Naive thymus-derived CD4-positive, alpha-beta T cell (primary cell): ENCODE measurements at regions not wholly inside any gene's neighbourhood (a gene's known extent, or its start where the extent isn't known, plus 50 kb on each side); places are given as distances from the start of the nearest gene placed in this dataset.

Experiments
- ATAC-seq: fragments of 150-1000 bp; cut with Tn5 transposase; 2 replicates; pipeline ENCODE4 v1.10.0; 2021; ENCODE audit warnings: mild to moderate bottlenecking, moderate library complexity
- CTCF ChIA-PET: fragments of 350-600 bp; sonication (Branson Sonifier 250); formaldehyde crosslinking; loops from one replicate; lab custom pipeline; 2021; ENCODE audit warnings: antibody characterized with exemption; lab: Charles Lee
- POLR2A ChIA-PET: fragments of 350-600 bp; sonication (Branson Sonifier 250); formaldehyde crosslinking; loops from one replicate; lab custom pipeline; 2021; ENCODE audit warnings: antibody characterized with exemption, inconsistent platforms; lab: Charles Lee
- DNase-seq, 9 donors: peaks; one replicate each; pipeline versions ENCODE4 v3.0.0 to v3.0.0-alpha.2; 2020 to 2022; ENCODE audit warnings: mixed read lengths in 1 of 9
- H3K27ac ChIP-seq: one replicate; pipeline ENCODE4 v1.7.0; 2013; ENCODE audit warnings: mild to moderate bottlenecking, low read depth, low read length, moderate library complexity
- H3K27me3 ChIP-seq, 2 donors: one replicate each; pipeline ENCODE4 v1.7.0; 2013; ENCODE audit warnings: low read length in 2 of 2, mild to moderate bottlenecking in 2 of 2, moderate library complexity in 2 of 2; ENCODE audit not compliant: control insufficient read depth in 2 of 2, insufficient read depth in 2 of 2
- H3K36me3 ChIP-seq, 3 experiments: 1 replicate in 2 of 3; 2 replicates in 1 of 3; pipeline ENCODE4 v1.7.0; 2013; ENCODE audit warnings: low read length in 3 of 3, mild to moderate bottlenecking in 3 of 3, moderate library complexity in 1 of 3; ENCODE audit not compliant: insufficient read depth in 3 of 3, control insufficient read depth in 2 of 3
- H3K4me1 ChIP-seq, 2 donors: one replicate each; pipeline ENCODE4 v1.7.0; 2013; ENCODE audit warnings: low read length in 2 of 2, mild to moderate bottlenecking in 2 of 2, moderate library complexity in 1 of 2; ENCODE audit not compliant: control insufficient read depth in 2 of 2, insufficient read depth in 2 of 2
- H3K4me3 ChIP-seq: 2 replicates; pipeline ENCODE4 v1.7.0; 2013; ENCODE audit warnings: mild to moderate bottlenecking, low read length
- H3K9me3 ChIP-seq, 3 experiments: 1 replicate in 2 of 3; 2 replicates in 1 of 3; pipeline ENCODE4 v1.7.0; 2013; ENCODE audit warnings: low read length in 3 of 3; ENCODE audit not compliant: control insufficient read depth in 2 of 3
- H3K27ac Mint-ChIP-seq, 9 donors: one replicate each; pipeline ENCODE4 v1.8.0; 2020 to 2022; ENCODE audit warnings: mixed read lengths in 9 of 9, mild to moderate bottlenecking in 8 of 9, moderate library complexity in 5 of 9, inconsistent platforms in 2 of 9
- H3K27me3 Mint-ChIP-seq, 5 donors: one replicate each; pipeline ENCODE4 v1.8.0; 2021 to 2022; ENCODE audit warnings: mixed read lengths in 5 of 5, mild to moderate bottlenecking in 1 of 5
- H3K36me3 Mint-ChIP-seq, 5 donors: one replicate each; pipeline ENCODE4 v1.8.0; 2020 to 2022; ENCODE audit warnings: mixed read lengths in 5 of 5, mild to moderate bottlenecking in 3 of 5, inconsistent platforms in 1 of 5
- H3K4me1 Mint-ChIP-seq, 7 donors: one replicate each; pipeline ENCODE4 v1.8.0; 2020 to 2022; ENCODE audit warnings: mixed read lengths in 7 of 7, mild to moderate bottlenecking in 3 of 7, inconsistent platforms in 1 of 7
- H3K4me3 Mint-ChIP-seq, 10 donors: one replicate each; pipeline ENCODE4 v1.8.0; 2020 to 2022; ENCODE audit warnings: mild to moderate bottlenecking in 10 of 10, mixed read lengths in 10 of 10, moderate library complexity in 6 of 10, inconsistent platforms in 2 of 10
- H3K9me3 Mint-ChIP-seq, 11 donors: one replicate each; pipeline ENCODE4 v1.8.0; 2020 to 2022; ENCODE audit warnings: mixed read lengths in 11 of 11, mild to moderate bottlenecking in 4 of 11, inconsistent platforms in 1 of 11, moderate library complexity in 1 of 11
- intact Hi-C, 2 donors: fragments of 100-400 bp; cut with micrococcal nuclease; formaldehyde crosslinking; loops; one replicate each; pipeline ENCODE4 v1.15.1; 2023

- H3K9me3 Mint-ChIP-seq: no peaks in the 10 kb centered on the region
- H3K27ac ChIP-seq: no peak overlapping the region
- POLR2A ChIA-PET: no interaction called here
- no peaks in the 10 kb centered on the region for H3K36me3 Mint-ChIP-seq
- no peaks in the 10 kb centered on the region for H3K4me1 Mint-ChIP-seq
- CTCF ChIA-PET: no interaction called here
- H3K4me3 Mint-ChIP-seq: no peak overlapping the region
- H3K27me3 ChIP-seq: no peaks in the 10 kb centered on the region
- H3K27ac Mint-ChIP-seq: no peak overlapping the region
- ATAC-seq: no peak
- no peaks in the 10 kb centered on the region for H3K36me3 ChIP-seq
- no peak overlapping the region for H3K4me3 ChIP-seq
- intact Hi-C loops: no loop called here
- H3K9me3 ChIP-seq: no peaks in the 10 kb centered on the region
- DNase-seq: no peak
- peaks cover 0 to 4% (median 2%) of the 10 kb centered on the region in 5 donors for H3K27me3 Mint-ChIP-seq
- no peaks in the 10 kb centered on the region for H3K4me1 ChIP-seq
Observed at GRCh38 chr3:87073496-87074145, 82.7 kb upstream of the VGLL3 start.

GRCh38 chr3:87072446-87072845 is 81.5 kb upstream of the VGLL3 start:
- Histone ChIP-seq H3K27me3 (no peaks in the 10 kb centered on the region), H3K4me1 (no peaks in the 10 kb centered on the region), H3K36me3 (no peaks in the 10 kb centered on the region), H3K4me3 (no peak overlapping the region), H3K27ac (no peak overlapping the region), H3K9me3 (no peaks in the 10 kb centered on the region)
- intact Hi-C loops: no loop called here
- ChIA-PET POLR2A (no interaction called here), CTCF (no interaction called here)
- H3K9me3 Mint-ChIP-seq: no peaks in the 10 kb centered on the region
- H3K36me3 Mint-ChIP-seq: no peaks in the 10 kb centered on the region
- peaks cover 0 to 4% (median 2%) of the 10 kb centered on the region in 5 donors for H3K27me3 Mint-ChIP-seq
- no peak overlapping the region for H3K4me3 Mint-ChIP-seq
- no peak for DNase-seq
- no peaks in the 10 kb centered on the region for H3K4me1 Mint-ChIP-seq
- no peak for ATAC-seq
- H3K27ac Mint-ChIP-seq: no peak overlapping the region

GRCh38 chr3:87069971-87070370 is 79.0 kb upstream of the VGLL3 start:
- Mint-ChIP-seq H3K9me3 (no peaks in the 10 kb centered on the region), H3K36me3 (no peaks in the 10 kb centered on the region), H3K4me1 (no peaks in the 10 kb centered on the region), H3K27ac (no peak overlapping the region), H3K4me3 (no peak overlapping the region), H3K27me3 (peaks cover 0 to 7% (median 0%) of the 10 kb centered on the region in 5 donors)
- ATAC-seq (no peak), DNase-seq (no peak)
- no peaks in the 10 kb centered on the region for H3K9me3 ChIP-seq
- H3K27ac ChIP-seq: no peak overlapping the region
- ChIA-PET POLR2A (no interaction called here), CTCF (no interaction called here)
- H3K27me3 ChIP-seq: no peaks in the 10 kb centered on the region
- no peaks in the 10 kb centered on the region for H3K36me3 ChIP-seq
- intact Hi-C loops: no loop called here
- no peaks in the 10 kb centered on the region for H3K4me1 ChIP-seq
- no peak overlapping the region for H3K4me3 ChIP-seq

GRCh38 chr3:87069021-87069420 is 78.1 kb upstream of the VGLL3 start:
- H3K27ac ChIP-seq: no peak overlapping the region
- Mint-ChIP-seq H3K36me3 (no peaks in the 10 kb centered on the region), H3K4me3 (no peak overlapping the region), H3K27ac (no peak overlapping the region), H3K9me3 (no peaks in the 10 kb centered on the region), H3K4me1 (no peaks in the 10 kb centered on the region), H3K27me3 (peaks cover 0 to 4% (median 2%) of the 10 kb centered on the region in 5 donors)
- H3K9me3 ChIP-seq: no peaks in the 10 kb centered on the region
- DNase-seq: no peak
- no peaks in the 10 kb centered on the region for H3K36me3 ChIP-seq
- intact Hi-C loops: no loop called here
- H3K27me3 ChIP-seq: no peaks in the 10 kb centered on the region
- ChIA-PET CTCF (no interaction called here), POLR2A (no interaction called here)
- H3K4me1 ChIP-seq: no peaks in the 10 kb centered on the region
- no peak overlapping the region for H3K4me3 ChIP-seq
- ATAC-seq: no peak

GRCh38 chr3:87062685-87063084 is 71.7 kb upstream of the VGLL3 start:
- Histone ChIP-seq H3K4me1 (no peaks in the 10 kb centered on the region), H3K9me3 (no peaks in the 10 kb centered on the region), H3K36me3 (no peaks in the 10 kb centered on the region), H3K4me3 (no peak overlapping the region), H3K27ac (no peak overlapping the region), H3K27me3 (no peaks in the 10 kb centered on the region)
- no peaks in the 10 kb centered on the region for H3K36me3 Mint-ChIP-seq
- ATAC-seq (no peak), DNase-seq (no peak)
- H3K9me3 Mint-ChIP-seq: peaks cover 0 to 7% (median 3%) of the 10 kb centered on the region in 11 donors
- no peaks in the 10 kb centered on the region for H3K4me1 Mint-ChIP-seq
- H3K4me3 Mint-ChIP-seq: no peak overlapping the region
- ChIA-PET CTCF (no interaction called here), POLR2A (no interaction called here)
- H3K27ac Mint-ChIP-seq: no peak overlapping the region
- H3K27me3 Mint-ChIP-seq: peaks cover 0 to 16% (median 4%) of the 10 kb centered on the region in 5 donors
- intact Hi-C loops: no loop called here

- peaks cover 0 to 12% (median 3%) of the 10 kb centered on the region in 11 donors for H3K9me3 Mint-ChIP-seq
- H3K27me3 ChIP-seq: no peaks in the 10 kb centered on the region
Observed at GRCh38 chr3:87057474-87057873, 66.5 kb upstream of the VGLL3 start.

GRCh38 chr3:87053553-87053952 is 62.6 kb upstream of the VGLL3 start:
- intact Hi-C loops: no loop called here
- no peaks in the 10 kb centered on the region for H3K27me3 ChIP-seq
- Mint-ChIP-seq H3K27ac (no peak overlapping the region), H3K36me3 (no peaks in the 10 kb centered on the region), H3K9me3 (peaks cover 0 to 12% (median 4%) of the 10 kb centered on the region in 11 donors), H3K4me3 (no peak overlapping the region), H3K4me1 (no peaks in the 10 kb centered on the region), H3K27me3 (peaks cover 0 to 11% (median 8%) of the 10 kb centered on the region in 5 donors)
- ChIA-PET CTCF (no interaction called here), POLR2A (no interaction called here)
- no peaks in the 10 kb centered on the region for H3K36me3 ChIP-seq
- no peak overlapping the region for H3K27ac ChIP-seq
- DNase-seq (no peak), ATAC-seq (no peak)
- no peaks in the 10 kb centered on the region for H3K4me1 ChIP-seq
- no peak overlapping the region for H3K4me3 ChIP-seq
- H3K9me3 ChIP-seq: no peaks in the 10 kb centered on the region

More at GRCh38 chr3:87057474-87057873, 66.5 kb upstream of the VGLL3 start:
- ChIA-PET POLR2A (no interaction called here), CTCF (no interaction called here)
- intact Hi-C loops: no loop called here
- H3K4me3 Mint-ChIP-seq: no peak overlapping the region
- peaks cover 0 to 11% (median 8%) of the 10 kb centered on the region in 5 donors for H3K27me3 Mint-ChIP-seq
- no peaks in the 10 kb centered on the region for H3K36me3 ChIP-seq
- DNase-seq (no peak), ATAC-seq (no peak)
- H3K4me1 ChIP-seq: no peaks in the 10 kb centered on the region
- no peak overlapping the region for H3K27ac ChIP-seq
- H3K36me3 Mint-ChIP-seq: no peaks in the 10 kb centered on the region
- H3K27ac Mint-ChIP-seq: no peak overlapping the region
- H3K9me3 ChIP-seq: no peaks in the 10 kb centered on the region
- H3K4me1 Mint-ChIP-seq: no peaks in the 10 kb centered on the region
- H3K4me3 ChIP-seq: no peak overlapping the region
